ENCODE measurements at regions not wholly inside any gene's neighbourhood (a gene's known extent, or its start where the extent isn't known, plus 50 kb on each side); places are given as distances from the start of the nearest gene placed in this dataset.
"Not testable (repeated sequence)": the region's sequence is repeated elsewhere in the genome, so short reads cannot be mapped to it uniquely, and the experiment has no call there.

DNA sequence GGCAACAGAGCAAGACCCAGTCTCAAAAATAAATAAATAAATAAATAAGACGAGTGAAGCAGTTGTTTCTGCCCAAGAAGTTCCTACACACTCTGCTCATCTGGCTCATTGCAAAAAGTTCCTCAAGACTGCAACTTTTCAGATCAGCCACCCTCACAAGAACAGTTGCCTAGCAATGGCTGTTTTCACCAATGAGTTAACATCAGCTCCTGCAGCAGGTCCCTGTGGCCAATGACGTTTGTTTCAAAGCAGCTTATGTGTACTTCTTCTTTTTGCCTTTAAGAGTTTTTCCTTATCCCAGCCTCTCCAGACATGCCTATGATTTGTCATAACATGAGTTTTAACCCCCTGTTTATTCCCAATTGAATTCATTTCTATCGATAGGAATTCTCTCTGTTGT lies 118.4 kb upstream of the SPRED1 start:
- intact Hi-C loops (cut with micrococcal nuclease), result loop anchor here in 1 of 2 donors (5.0 to 10.0 kb wide), 4 partner anchors 47 to 117 kb away; no protein-coding TSS in a partner anchor
- peaks cover 4 to 12% (median 5%) of the 10 kb centered on the region in 3 donors for H3K27me3 Mint-ChIP-seq (ENCODE audit: low read depth in 3 of 3)
- Histone ChIP-seq H2AFZ (ENCODE audit: insufficient read depth, low read depth, low read length, poor library complexity, severe bottlenecking) (no peak overlapping the region), H3K4me3 (replicated peaks in 1 of 3; ENCODE audit: low read depth in 2 of 3, low read length in 3 of 3) (no peak overlapping the region), H3K4me2 (replicated peaks; ENCODE audit: extremely low read depth, low read length, poor library complexity, severe bottlenecking) (no peak overlapping the region), H3K36me3 (replicated peaks in 1 of 2; ENCODE audit: control insufficient read depth in 1 of 2, insufficient read depth in 2 of 2, low read length in 2 of 2) (no peaks in the 10 kb centered on the region), H4K20me1 (ENCODE audit: insufficient read depth, low read length) (no peaks in the 10 kb centered on the region), H3K27ac (ENCODE audit: low read depth in 1 of 2, low read length in 2 of 2) (no peak overlapping the region), H3K9ac (ENCODE audit: insufficient read depth, low read length, poor library complexity, severe bottlenecking) (no peak overlapping the region), H3K79me2 (ENCODE audit: insufficient read depth, low read length) (no peaks in the 10 kb centered on the region), H3K4me1 (ENCODE audit: control insufficient read depth in 1 of 2, insufficient read depth in 2 of 2, low read length in 2 of 2) (peaks cover 37 to 44% of the 10 kb centered on the region in 2 donors), H3K9me3 (replicated peaks in 1 of 2; ENCODE audit: control insufficient read depth in 1 of 2, insufficient read depth in 1 of 2, low read length in 2 of 2) (no peaks in the 10 kb centered on the region), H3K27me3 (ENCODE audit: control insufficient read depth in 2 of 2, insufficient read depth in 2 of 2, low read length in 2 of 2) (peaks cover 3 to 4% of the 10 kb centered on the region in 2 donors)
- no peak overlapping the region for H3K4me3 Mint-ChIP-seq
- TF ChIP-seq, protein P1, sequence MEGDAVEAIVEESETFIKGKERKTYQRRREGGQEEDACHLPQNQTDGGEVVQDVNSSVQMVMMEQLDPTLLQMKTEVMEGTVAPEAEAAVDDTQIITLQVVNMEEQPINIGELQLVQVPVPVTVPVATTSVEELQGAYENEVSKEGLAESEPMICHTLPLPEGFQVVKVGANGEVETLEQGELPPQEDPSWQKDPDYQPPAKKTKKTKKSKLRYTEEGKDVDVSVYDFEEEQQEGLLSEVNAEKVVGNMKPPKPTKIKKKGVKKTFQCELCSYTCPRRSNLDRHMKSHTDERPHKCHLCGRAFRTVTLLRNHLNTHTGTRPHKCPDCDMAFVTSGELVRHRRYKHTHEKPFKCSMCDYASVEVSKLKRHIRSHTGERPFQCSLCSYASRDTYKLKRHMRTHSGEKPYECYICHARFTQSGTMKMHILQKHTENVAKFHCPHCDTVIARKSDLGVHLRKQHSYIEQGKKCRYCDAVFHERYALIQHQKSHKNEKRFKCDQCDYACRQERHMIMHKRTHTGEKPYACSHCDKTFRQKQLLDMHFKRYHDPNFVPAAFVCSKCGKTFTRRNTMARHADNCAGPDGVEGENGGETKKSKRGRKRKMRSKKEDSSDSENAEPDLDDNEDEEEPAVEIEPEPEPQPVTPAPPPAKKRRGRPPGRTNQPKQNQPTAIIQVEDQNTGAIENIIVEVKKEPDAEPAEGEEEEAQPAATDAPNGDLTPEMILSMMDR (IDR thresholded peaks at IDR 0.05), result no peak
- peak overlapping the region in 6 of 7 donors; percentile 14 to 84 (median 51) for H3K27ac Mint-ChIP-seq
- H3K4me1 Mint-ChIP-seq, result peaks cover 35% of the 10 kb centered on the region
- no peaks in the 10 kb centered on the region for H3K36me3 Mint-ChIP-seq
- WGBS (ENCODE audit: insufficient coverage), result no CpG with 5 or more reads among the region's 3 CpGs
- DNase-seq, result peak; percentile 54 to 84 (median 76)
- H3K9me3 Mint-ChIP-seq, result peaks cover 0 to 9% (median 1%) of the 10 kb centered on the region in 7 donors

DNA sequence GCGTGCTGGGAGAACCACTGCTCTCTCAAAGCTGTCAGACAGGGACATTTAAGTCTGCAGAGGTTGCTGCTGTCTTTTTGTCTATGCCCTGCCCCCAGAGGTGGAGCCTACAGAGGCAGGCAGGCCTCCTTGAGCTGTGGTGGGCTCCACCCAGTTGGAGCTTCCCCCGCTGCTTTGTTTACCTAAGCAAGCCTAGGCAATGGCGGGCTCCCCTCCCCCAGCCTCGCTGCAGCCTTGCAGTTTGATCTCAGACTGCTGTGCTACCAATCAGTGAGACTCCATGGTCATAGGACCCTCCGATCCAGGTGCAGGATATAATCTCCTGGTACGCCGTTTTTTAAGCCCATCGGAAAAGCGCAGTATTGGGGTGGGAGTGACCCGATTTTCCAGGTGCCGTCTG lies 110.4 kb upstream of the SPRED1 start:
- H3K9me3 ChIP-seq (replicated peaks in 1 of 2; ENCODE audit: control insufficient read depth in 1 of 2, insufficient read depth in 1 of 2, low read length in 2 of 2); H2AFZ ChIP-seq (ENCODE audit: insufficient read depth, low read depth, low read length, poor library complexity, severe bottlenecking); H3K79me2 ChIP-seq (ENCODE audit: insufficient read depth, low read length); H3K36me3 Mint-ChIP-seq; H3K4me1 ChIP-seq (ENCODE audit: control insufficient read depth in 1 of 2, insufficient read depth in 2 of 2, low read length in 2 of 2); H3K36me3 ChIP-seq (replicated peaks in 1 of 2; ENCODE audit: control insufficient read depth in 1 of 2, insufficient read depth in 2 of 2, low read length in 2 of 2); H3K27me3 ChIP-seq (ENCODE audit: control insufficient read depth in 2 of 2, insufficient read depth in 2 of 2, low read length in 2 of 2); H3K4me2 ChIP-seq (replicated peaks; ENCODE audit: extremely low read depth, low read length, poor library complexity, severe bottlenecking); H3K27ac Mint-ChIP-seq; H4K20me1 ChIP-seq (ENCODE audit: insufficient read depth, low read length); H3K4me1 Mint-ChIP-seq; H3K4me3 ChIP-seq (replicated peaks in 1 of 3; ENCODE audit: low read depth in 2 of 3, low read length in 3 of 3); H3K27me3 Mint-ChIP-seq (ENCODE audit: low read depth in 3 of 3); intact Hi-C loops (cut with micrococcal nuclease); H3K27ac ChIP-seq (ENCODE audit: low read depth in 1 of 2, low read length in 2 of 2); H3K9ac ChIP-seq (ENCODE audit: insufficient read depth, low read length, poor library complexity, severe bottlenecking); DNase-seq: not testable (repeated sequence)
- peak overlapping the region in 1 of 2 donors; percentile 37 for H3K4me3 Mint-ChIP-seq
- 96% methylated on average over 6 of the region's 11 CpGs for WGBS (ENCODE audit: insufficient coverage)
- peaks cover 8 to 19% (median 13%) of the 10 kb centered on the region in 7 donors for H3K9me3 Mint-ChIP-seq

Data from CD14-positive monocyte (primary cell).